ENCODE measurements at regions not wholly inside any gene's neighbourhood (a gene's known extent, or its start where the extent isn't known, plus 50 kb on each side); places are given as distances from the start of the nearest gene placed in this dataset.

GRCh38 chr20:55744896-55745295, 260.4 kb downstream of the CBLN4 start:
- TF ChIP-seq EZH2 (IDR thresholded peaks at IDR 0.05; ENCODE audit: low read depth, unreplicated experiment), result no peak
- no peak for TF ChIP-seq CTCF (conservative IDR thresholded peaks at IDR 0.05; ENCODE audit: low read depth in 2 of 2)
- no peak for TF ChIP-seq NANOG (IDR thresholded peaks at IDR 0.05; ENCODE audit: borderline replicate concordance)

Measured in GM23338 (cell line).